IMR-90 (cell line): ENCODE measurements at regions not wholly inside any gene's neighbourhood (a gene's known extent, or its start where the extent isn't known, plus 50 kb on each side); places are given as distances from the start of the nearest gene placed in this dataset.

Source experiments
- ATAC-seq: fragments of 200-7000 bp; cut with Tn5 transposase; 2 replicates; pipeline ENCODE4 v1.9.1; 2020; ENCODE audit warnings: low read depth, mild to moderate bottlenecking, moderate library complexity
- BruUV-seq: library from RNA; stranded (reverse); fragments of 400-500 nt; replicated peaks from 2 replicates; lab custom pipeline; 2021; lab: Mats Ljungman, UMichigan
- CTCF ChIA-PET: fragments of 300-600 bp; formaldehyde crosslinking; extraction: SDS; loops from one replicate; lab custom pipeline; 2021; ENCODE audit warnings: antibody characterized with exemption; lab: Yijun Ruan, JAX
- POLR2A ChIA-PET: fragments of 300-600 bp; sonication (Branson Sonifier 250); formaldehyde crosslinking; loops from one replicate; lab custom pipeline; 2022; ENCODE audit warnings: antibody characterized with exemption; ENCODE audit not compliant: unreplicated experiment; lab: Charles Lee
- DNase-seq: peaks from one replicate; pipeline ENCODE4 v3.0.0; 2013
- H2AFZ ChIP-seq: replicated peaks from 2 replicates; pipeline ENCODE3; 2013; ENCODE audit warnings: low read length, mild to moderate bottlenecking; ENCODE audit not compliant: poor library complexity
- H2AK5ac ChIP-seq: 2 replicates; pipeline ENCODE4 v1.6.1; 2013; ENCODE audit warnings: low read depth, low read length, inconsistent platforms
- H2AK9ac ChIP-seq: replicated peaks from 2 replicates; pipeline ENCODE3; 2013; ENCODE audit warnings: mild to moderate bottlenecking, low read depth, low read length, moderate library complexity; ENCODE audit not compliant: poor library complexity
- H2BK120ac ChIP-seq: 2 replicates; pipeline ENCODE4 v1.6.1; 2013; ENCODE audit warnings: low read depth, low read length, inconsistent platforms
- H2BK15ac ChIP-seq: 3 replicates; pipeline ENCODE4 v1.6.1; 2013; ENCODE audit warnings: low read depth, low read length, inconsistent platforms
- H2BK20ac ChIP-seq: 2 replicates; pipeline ENCODE4 v1.6.1; 2013; ENCODE audit warnings: low read depth, mild to moderate bottlenecking, inconsistent platforms, low read length, moderate library complexity
- H2BK5ac ChIP-seq: 2 replicates; pipeline ENCODE4 v1.6.1; 2013; ENCODE audit warnings: mild to moderate bottlenecking, low read depth, low read length, inconsistent platforms; ENCODE audit not compliant: poor library complexity, severe bottlenecking
- H3K14ac ChIP-seq: replicated peaks from 2 replicates; pipeline ENCODE4 v1.6.1; 2013; ENCODE audit warnings: low read depth, low read length, inconsistent platforms
- H3K18ac ChIP-seq: 2 replicates; pipeline ENCODE4 v1.6.1; 2013; ENCODE audit warnings: low read depth, low read length, control low read depth
- H3K23ac ChIP-seq: 2 replicates; pipeline ENCODE4 v1.6.1; 2013; ENCODE audit warnings: low read depth, low read length, inconsistent platforms
- H3K27ac ChIP-seq: 2 replicates; pipeline ENCODE4 v1.5.1; 2013; ENCODE audit warnings: mild to moderate bottlenecking, control low read depth, low read length; ENCODE audit not compliant: insufficient read depth
- H3K27me3 ChIP-seq: 2 replicates; pipeline ENCODE4 v1.6.1; 2013; ENCODE audit warnings: low read length; ENCODE audit not compliant: control insufficient read depth, insufficient read depth
- H3K36me3 ChIP-seq: 2 replicates; pipeline ENCODE4 v1.6.1; 2013; ENCODE audit warnings: low read length, mixed read lengths; ENCODE audit not compliant: control insufficient read depth, insufficient read depth
- H3K4ac ChIP-seq: 2 replicates; pipeline ENCODE4 v1.6.1; 2013; ENCODE audit warnings: low read depth, low read length, inconsistent platforms
- H3K4me1 ChIP-seq: 2 replicates; pipeline ENCODE4 v1.6.1; 2013; ENCODE audit warnings: low read length, mixed read lengths; ENCODE audit not compliant: control insufficient read depth, insufficient read depth
- H3K4me2 ChIP-seq: 2 replicates; pipeline ENCODE4 v1.6.1; 2013; ENCODE audit warnings: low read depth, mild to moderate bottlenecking, control low read depth, low read length, moderate library complexity
- H3K4me3 ChIP-seq: 2 replicates; pipeline ENCODE4 v1.5.1; 2013; ENCODE audit warnings: low read depth, mild to moderate bottlenecking, control low read depth, low read length, moderate library complexity; ENCODE audit not compliant: insufficient read depth
- H3K56ac ChIP-seq: 2 replicates; pipeline ENCODE4 v1.6.1; 2013; ENCODE audit warnings: low read length, inconsistent platforms; ENCODE audit not compliant: insufficient read depth; ENCODE audit errors: extremely low read depth
- H3K79me1 ChIP-seq, 2 experiments: 2 replicates each; pipeline ENCODE4 v1.6.1; 2013; ENCODE audit warnings: low read length in 2 of 2, inconsistent platforms in 1 of 2, low read depth in 1 of 2
- H3K9ac ChIP-seq: 2 replicates; pipeline ENCODE4 v1.6.1; 2013; ENCODE audit warnings: low read depth, low read length, control low read depth
- H3K9me1 ChIP-seq: 2 replicates; pipeline ENCODE4 v1.6.1; 2013; ENCODE audit warnings: low read length, inconsistent platforms; ENCODE audit not compliant: insufficient read depth
- H3K9me3 ChIP-seq: 2 replicates; pipeline ENCODE4 v1.6.1; 2013; ENCODE audit warnings: low read length; ENCODE audit not compliant: control insufficient read depth, insufficient read depth
- H4K20me1 ChIP-seq: 2 replicates; pipeline ENCODE4 v1.6.1; 2013; ENCODE audit warnings: low read length, inconsistent platforms; ENCODE audit not compliant: insufficient read depth
- H4K5ac ChIP-seq: 2 replicates; pipeline ENCODE4 v1.6.1; 2013; ENCODE audit warnings: mild to moderate bottlenecking, low read depth, low read length, control low read depth
- H4K8ac ChIP-seq, 2 experiments: 2 replicates each; pipeline ENCODE4 v1.6.1; 2013; ENCODE audit warnings: low read depth in 2 of 2, low read length in 2 of 2, control low read depth in 1 of 2, inconsistent platforms in 1 of 2
- H4K91ac ChIP-seq: 2 replicates; pipeline ENCODE4 v1.6.1; 2013; ENCODE audit warnings: low read depth, low read length, inconsistent platforms; ENCODE audit not compliant: insufficient read depth
- CHD1 ChIP-seq: IDR thresholded peaks from 2 replicates; pipeline ENCODE4 v1.6.1; 2012; ENCODE audit warnings: low read depth, low read length, improper control_type of control experiment
- ELK1 ChIP-seq: fragments of 150-350 bp; IDR thresholded peaks from 2 replicates; pipeline ENCODE4 v1.6.1; 2016; ENCODE audit warnings: low read depth, mild to moderate bottlenecking, low read length, moderate library complexity, borderline replicate concordance
- NFE2L2 ChIP-seq: fragments of 150-350 bp; IDR thresholded peaks from 2 replicates; pipeline ENCODE4 v1.6.1; 2016; ENCODE audit warnings: low read depth, mild to moderate bottlenecking, low read length
- POLR2A ChIP-seq: IDR thresholded peaks from 2 replicates; pipeline ENCODE4 v1.6.1; 2012; ENCODE audit warnings: mild to moderate bottlenecking, low read depth, low read length
- RCOR1 ChIP-seq: IDR thresholded peaks from 2 replicates; pipeline ENCODE4 v1.6.1; 2012; ENCODE audit warnings: mild to moderate bottlenecking, low read length, improper control_type of control experiment; ENCODE audit not compliant: insufficient replicate concordance
- USF2 ChIP-seq: fragments of 150-350 bp; IDR thresholded peaks from 2 replicates; pipeline ENCODE4 v1.6.1; 2017; ENCODE audit warnings: mild to moderate bottlenecking, antibody characterized with exemption, low read length, low read depth
- WGBS, 2 experiments: methylation state at CpG; one replicate each; pipeline versions ENCODE4 v1.1.5 to v1.1.7; 2013; ENCODE audit warnings: missing lambda C conversion rate in 2 of 2; ENCODE audit not compliant: insufficient read length in 1 of 2; ENCODE audit errors: extremely low coverage in 2 of 2; 5-methylcytosine and 5-hydroxymethylcytosine counted together
- dilution Hi-C: fragments of 300-500 bp; cut with HindIII; formaldehyde crosslinking; loops from one replicate; pipeline ENCODE4 v1.14.3; 2018; ENCODE audit warnings: low sequenced_read_pairs; ENCODE audit not compliant: unreplicated experiment
- in situ Hi-C: fragments of 300-500 bp; cut with MboI; formaldehyde crosslinking; loops from 3 replicates; pipeline ENCODE4 v1.14.3; 2019; ENCODE audit warnings: low sequenced_read_pairs, inconsistent platforms, mixed read lengths
- intact Hi-C: fragments of 100-400 bp; cut with micrococcal nuclease; formaldehyde crosslinking; loops from 2 replicates; pipeline ENCODE4 v1.10.0; 2022

- ChIA-PET CTCF (interaction anchor here (0.8 kb wide), 1 partner anchor 104 kb away, joined by 3 read pairs; no protein-coding TSS in a partner anchor), POLR2A (no interaction called here)
- Histone ChIP-seq H3K9me1 (no peaks in the 10 kb centered on the region), H3K56ac (no peak overlapping the region), H3K14ac (no peak overlapping the region), H3K9ac (no peak overlapping the region), H2BK20ac (no peak overlapping the region), H3K4me3 (no peak overlapping the region), H3K36me3 (no peaks in the 10 kb centered on the region), H2AK5ac (no peak overlapping the region), H3K23ac (no peak overlapping the region), H3K27me3 (no peaks in the 10 kb centered on the region), H4K8ac (no peak overlapping the region), H3K27ac (no peak overlapping the region), H2BK5ac (no peak overlapping the region), H4K91ac (no peak overlapping the region), H2BK15ac (no peak overlapping the region), H3K4me1 (0 out of 2 replicates have a peak, but pooled peaks cover 2% of the 10 kb centered on the region), H3K4me2 (no peak overlapping the region), H2AFZ (no peak overlapping the region), H4K5ac (no peak overlapping the region), H3K79me1 (no peaks in the 10 kb centered on the region), H4K20me1 (no peaks in the 10 kb centered on the region), H2BK120ac (no peak overlapping the region), H3K18ac (no peak overlapping the region), H3K4ac (no peak overlapping the region), H2AK9ac (no peak overlapping the region), H3K9me3 (no peaks in the 10 kb centered on the region)
- ATAC-seq, result no peak
- intact Hi-C loops (no loop called here), in situ Hi-C loops (no loop called here), dilution Hi-C loops (no loop called here)
- BruUV-seq, result no TSS peak
- DNase-seq, result no peak
- TF ChIP-seq POLR2A (no peak), RCOR1 (no peak), USF2 (no peak), CHD1 (no peak), NFE2L2 (no peak), ELK1 (no peak)
- WGBS, 2 experiments, result 80% methylated on average over 1 of the region's 3 CpGs; no CpG with 5 or more reads in 1 of the 2 experiments
Measured at GRCh38 chr5:68148096-68148495, 67.5 kb upstream of the PIK3R1 start.
